Colonic mucosa (tissue), 4 donors: ENCODE measurements at regions not wholly inside any gene's neighbourhood (a gene's known extent, or its start where the extent isn't known, plus 50 kb on each side); places are given as distances from the start of the nearest gene placed in this dataset.

Experiments used
- DNase-seq: peaks from one replicate; pipeline ENCODE4 v3.0.0-alpha.2; 2020
- H3K27ac ChIP-seq: fragments of 200-600 bp; one replicate; pipeline ENCODE4 v1.8.0; 2021
- H3K27me3 ChIP-seq: fragments of 200-600 bp; one replicate; pipeline ENCODE4 v1.8.0; 2021
- H3K36me3 ChIP-seq: fragments of 200-600 bp; one replicate; pipeline ENCODE4 v1.8.0; 2021
- H3K4me1 ChIP-seq: fragments of 200-600 bp; one replicate; pipeline ENCODE4 v1.8.0; 2021; ENCODE audit warnings: mild to moderate bottlenecking
- H3K4me3 ChIP-seq: fragments of 200-600 bp; one replicate; pipeline ENCODE4 v1.8.0; 2021
- H3K9ac ChIP-seq, 2 donors: one replicate each; pipeline ENCODE4 v1.7.0; 2013; ENCODE audit warnings: control low read depth in 2 of 2, low read depth in 2 of 2, low read length in 2 of 2
- H3K9me3 ChIP-seq: fragments of 200-600 bp; one replicate; pipeline ENCODE4 v1.8.0; 2021
- intact Hi-C: fragments of 100-400 bp; cut with DNase I; formaldehyde crosslinking; loops from one replicate; pipeline ENCODE4 v1.14.1; 2022
- TF ChIP-seq, protein P1 (sequence below): fragments of 200-600 bp; IDR thresholded peaks from one replicate; pipeline ENCODE4 v1.8.0; 2022; ENCODE audit warnings: antibody characterized with exemption, mild to moderate bottlenecking
- donor health status: healthy.
- donor health status: DM: no; HTN: no; CAD: no.
- donor health status: DM: no; HTN: no; CAD: no.

DNA sequence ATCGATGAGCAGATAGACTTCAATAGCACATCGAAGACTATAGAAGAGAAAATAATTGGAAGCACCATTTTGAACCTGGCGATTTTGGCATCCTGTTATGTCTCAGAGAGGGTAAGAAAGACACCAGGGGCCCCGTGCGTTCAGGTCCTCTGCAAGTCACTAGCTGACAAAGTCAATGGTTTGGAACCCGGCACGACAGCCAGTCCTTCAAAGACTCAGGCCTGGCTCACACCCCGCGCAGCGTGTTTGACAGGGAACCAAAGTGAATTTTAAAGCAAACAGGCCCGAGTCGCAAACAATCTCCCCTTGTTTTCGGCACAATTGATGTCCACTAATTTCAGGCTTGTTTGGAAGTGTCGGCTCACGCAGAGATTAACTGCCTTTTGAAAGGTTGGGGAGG lies 716.6 kb downstream of the BRD1 start:
- H3K9ac ChIP-seq, result no peak overlapping the region
- TF ChIP-seq, protein P1, sequence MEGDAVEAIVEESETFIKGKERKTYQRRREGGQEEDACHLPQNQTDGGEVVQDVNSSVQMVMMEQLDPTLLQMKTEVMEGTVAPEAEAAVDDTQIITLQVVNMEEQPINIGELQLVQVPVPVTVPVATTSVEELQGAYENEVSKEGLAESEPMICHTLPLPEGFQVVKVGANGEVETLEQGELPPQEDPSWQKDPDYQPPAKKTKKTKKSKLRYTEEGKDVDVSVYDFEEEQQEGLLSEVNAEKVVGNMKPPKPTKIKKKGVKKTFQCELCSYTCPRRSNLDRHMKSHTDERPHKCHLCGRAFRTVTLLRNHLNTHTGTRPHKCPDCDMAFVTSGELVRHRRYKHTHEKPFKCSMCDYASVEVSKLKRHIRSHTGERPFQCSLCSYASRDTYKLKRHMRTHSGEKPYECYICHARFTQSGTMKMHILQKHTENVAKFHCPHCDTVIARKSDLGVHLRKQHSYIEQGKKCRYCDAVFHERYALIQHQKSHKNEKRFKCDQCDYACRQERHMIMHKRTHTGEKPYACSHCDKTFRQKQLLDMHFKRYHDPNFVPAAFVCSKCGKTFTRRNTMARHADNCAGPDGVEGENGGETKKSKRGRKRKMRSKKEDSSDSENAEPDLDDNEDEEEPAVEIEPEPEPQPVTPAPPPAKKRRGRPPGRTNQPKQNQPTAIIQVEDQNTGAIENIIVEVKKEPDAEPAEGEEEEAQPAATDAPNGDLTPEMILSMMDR, result no peak
- H3K9me3 ChIP-seq, result no peaks in the 10 kb centered on the region
- H3K36me3 ChIP-seq, result no peaks in the 10 kb centered on the region
- intact Hi-C loops, result no loop called here
- no peaks in the 10 kb centered on the region for H3K27me3 ChIP-seq
- no peaks in the 10 kb centered on the region for H3K4me1 ChIP-seq
- H3K27ac ChIP-seq, result no peak overlapping the region
- DNase-seq, result no peak
- no peak overlapping the region for H3K4me3 ChIP-seq

- TF ChIP-seq, protein P1, result no peak
- no peaks in the 10 kb centered on the region for H3K27me3 ChIP-seq
Observed at GRCh38 chr22:49108636-49109315, 718.9 kb downstream of the BRD1 start.

GRCh38 chr22:49107961-49108530 lies 719.6 kb downstream of the BRD1 start:
- no peak overlapping the region for H3K27ac ChIP-seq
- no peak overlapping the region for H3K9ac ChIP-seq
- TF ChIP-seq, protein P1, result no peak
- no peaks in the 10 kb centered on the region for H3K9me3 ChIP-seq
- H3K36me3 ChIP-seq, result no peaks in the 10 kb centered on the region
- no peak overlapping the region for H3K4me3 ChIP-seq
- H3K4me1 ChIP-seq, result no peaks in the 10 kb centered on the region
- H3K27me3 ChIP-seq, result no peaks in the 10 kb centered on the region
- no peak for DNase-seq
- intact Hi-C loops, result no loop called here

More at GRCh38 chr22:49108636-49109315, 718.9 kb downstream of the BRD1 start:
- intact Hi-C loops, result no loop called here
- Histone ChIP-seq H3K36me3 (no peaks in the 10 kb centered on the region), H3K9ac (no peak overlapping the region), H3K4me3 (no peak overlapping the region), H3K4me1 (no peaks in the 10 kb centered on the region), H3K27ac (no peak overlapping the region), H3K9me3 (no peaks in the 10 kb centered on the region)
- no peak for DNase-seq

DNA sequence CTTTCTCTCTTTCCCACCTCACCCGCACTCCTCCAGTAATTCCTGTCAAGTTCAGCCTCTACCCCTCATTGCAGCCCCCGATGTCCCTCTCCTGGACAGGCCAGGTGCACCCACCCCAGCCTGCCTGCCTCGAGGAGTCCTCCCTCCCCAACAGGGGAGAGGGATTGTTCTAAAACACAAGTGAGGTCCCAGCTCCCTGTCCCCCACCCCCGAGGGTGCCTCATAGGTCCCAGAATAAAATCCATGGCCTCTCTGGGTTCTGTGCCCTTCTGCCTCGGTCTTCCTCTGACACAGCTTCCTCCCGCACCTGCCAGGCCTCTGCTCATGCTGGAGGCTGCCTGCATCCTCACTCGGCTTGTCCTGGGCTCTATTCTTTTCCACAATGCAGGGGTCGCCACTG lies 720.1 kb downstream of the BRD1 start:
- DNase-seq, result no peak
- Histone ChIP-seq H3K4me3 (no peak overlapping the region), H3K27me3 (no peaks in the 10 kb centered on the region), H3K9me3 (no peaks in the 10 kb centered on the region), H3K4me1 (no peaks in the 10 kb centered on the region), H3K27ac (no peak overlapping the region), H3K36me3 (no peaks in the 10 kb centered on the region), H3K9ac (no peak overlapping the region)
- TF ChIP-seq, protein P1, result no peak
- intact Hi-C loops, result no loop called here

DNA sequence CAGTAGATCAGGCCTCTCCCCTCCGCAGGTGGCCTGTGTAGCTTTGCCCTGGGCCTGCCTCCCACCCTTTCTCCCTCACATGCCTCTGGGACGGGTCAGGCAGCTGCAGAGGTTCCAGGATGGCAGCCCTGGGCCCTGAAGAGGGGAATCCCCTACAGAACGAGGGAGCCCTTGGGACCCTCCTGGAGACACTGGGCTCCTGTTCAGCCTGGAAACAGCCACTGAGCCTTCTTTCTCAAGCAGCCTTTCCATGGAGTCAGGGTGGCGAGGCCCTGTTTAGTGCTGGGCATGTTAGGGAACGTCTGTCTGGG lies 720.9 kb downstream of the BRD1 start:
- H3K4me3 ChIP-seq, result no peak overlapping the region
- no peaks in the 10 kb centered on the region for H3K27me3 ChIP-seq
- no peak overlapping the region for H3K9ac ChIP-seq
- no peaks in the 10 kb centered on the region for H3K9me3 ChIP-seq
- DNase-seq, result no peak
- H3K4me1 ChIP-seq, result no peaks in the 10 kb centered on the region
- TF ChIP-seq, protein P1, result no peak
- no peak overlapping the region for H3K27ac ChIP-seq
- no peaks in the 10 kb centered on the region for H3K36me3 ChIP-seq
- intact Hi-C loops, result no loop called here
